ENCODE measurements at regions not wholly inside any gene's neighbourhood (a gene's known extent, or its start where the extent isn't known, plus 50 kb on each side); places are given as distances from the start of the nearest gene placed in this dataset.

DNA sequence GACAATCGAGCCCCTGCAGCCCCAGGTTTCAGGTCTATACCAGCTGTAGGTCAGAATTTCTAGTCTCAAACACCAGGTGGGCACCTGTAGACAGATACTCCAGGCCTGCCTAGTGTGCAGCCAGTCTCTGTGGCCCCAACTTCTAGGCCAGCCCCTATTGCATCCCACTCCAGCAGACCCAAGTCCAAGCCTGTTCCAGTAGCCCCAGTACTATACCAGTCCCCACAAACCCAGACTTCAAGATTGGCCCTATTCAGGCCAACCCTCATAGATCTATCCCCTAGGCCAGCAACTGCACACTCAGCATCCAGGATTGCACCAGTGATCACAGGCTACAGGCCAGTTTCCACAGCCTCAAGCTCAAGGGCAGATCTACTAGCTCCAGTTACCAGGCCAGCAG is 344.0 kb downstream of the PYDC2 start (continued):
- TF ChIP-seq, protein P1, sequence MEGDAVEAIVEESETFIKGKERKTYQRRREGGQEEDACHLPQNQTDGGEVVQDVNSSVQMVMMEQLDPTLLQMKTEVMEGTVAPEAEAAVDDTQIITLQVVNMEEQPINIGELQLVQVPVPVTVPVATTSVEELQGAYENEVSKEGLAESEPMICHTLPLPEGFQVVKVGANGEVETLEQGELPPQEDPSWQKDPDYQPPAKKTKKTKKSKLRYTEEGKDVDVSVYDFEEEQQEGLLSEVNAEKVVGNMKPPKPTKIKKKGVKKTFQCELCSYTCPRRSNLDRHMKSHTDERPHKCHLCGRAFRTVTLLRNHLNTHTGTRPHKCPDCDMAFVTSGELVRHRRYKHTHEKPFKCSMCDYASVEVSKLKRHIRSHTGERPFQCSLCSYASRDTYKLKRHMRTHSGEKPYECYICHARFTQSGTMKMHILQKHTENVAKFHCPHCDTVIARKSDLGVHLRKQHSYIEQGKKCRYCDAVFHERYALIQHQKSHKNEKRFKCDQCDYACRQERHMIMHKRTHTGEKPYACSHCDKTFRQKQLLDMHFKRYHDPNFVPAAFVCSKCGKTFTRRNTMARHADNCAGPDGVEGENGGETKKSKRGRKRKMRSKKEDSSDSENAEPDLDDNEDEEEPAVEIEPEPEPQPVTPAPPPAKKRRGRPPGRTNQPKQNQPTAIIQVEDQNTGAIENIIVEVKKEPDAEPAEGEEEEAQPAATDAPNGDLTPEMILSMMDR (IDR thresholded peaks at IDR 0.05; ENCODE audit: low read depth, low read length, missing input control) = no peak
- no peak for TF ChIP-seq HNF4A (conservative IDR thresholded peaks at IDR 0.05)

DNA sequence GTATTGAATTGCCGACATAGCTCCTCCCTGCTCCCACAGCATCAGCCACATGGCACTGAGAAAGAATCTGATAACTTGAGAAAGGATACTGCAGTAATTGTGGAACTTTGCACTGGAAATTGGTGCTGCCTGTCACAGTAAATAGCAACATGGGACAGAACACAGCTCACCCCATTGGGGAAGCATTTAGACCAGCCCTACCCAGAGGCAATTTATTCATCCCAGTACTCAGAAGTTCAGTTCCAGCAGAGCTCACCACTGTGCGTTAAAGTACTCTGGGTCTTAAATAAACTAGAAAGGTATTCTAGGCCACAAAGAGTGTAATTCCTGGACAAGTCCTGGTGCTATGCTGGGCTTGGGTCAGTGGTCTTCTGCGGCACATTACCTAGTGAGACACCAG is 347.1 kb downstream of the PYDC2 start:
- Histone ChIP-seq H3K4me1 (ENCODE audit: control insufficient read depth in 4 of 4, insufficient read depth in 4 of 4, low read length in 3 of 4) (peaks cover 0 to 4% (median 0%) of the 10 kb centered on the region in 4 donors), H3K4me3 (ENCODE audit: low read depth in 1 of 3, low read length in 3 of 3) (no peak overlapping the region), H3K9me3 (ENCODE audit: control insufficient read depth in 4 of 4, low read length in 3 of 4) (peaks cover 0 to 2% (median 0%) of the 10 kb centered on the region in 4 donors), H3K27ac (ENCODE audit: low read depth in 1 of 2, low read length in 2 of 2) (no peak overlapping the region), H3K27me3 (ENCODE audit: control insufficient read depth in 4 of 4, insufficient read depth in 4 of 4, low read length in 3 of 4) (no peaks in the 10 kb centered on the region), H3K9ac (ENCODE audit: low read depth in 1 of 2, low read length in 2 of 2) (no peak overlapping the region), H3K36me3 (ENCODE audit: control insufficient read depth in 4 of 4, insufficient read depth in 3 of 4, low read depth in 1 of 4, low read length in 3 of 4) (no peaks in the 10 kb centered on the region)
- no peak for DNase-seq (ENCODE audit: low spot score)
- TF ChIP-seq RAD21 (IDR thresholded peaks at IDR 0.05) (no peak), HNF4G (IDR thresholded peaks at IDR 0.05) (no peak), TAF1 (conservative IDR thresholded peaks at IDR 0.05) (no peak), SP1 (IDR thresholded peaks at IDR 0.05) (no peak), ZBTB33 (IDR thresholded peaks at IDR 0.05) (no peak), JUND (IDR thresholded peaks at IDR 0.05) (no peak), YY1 (IDR thresholded peaks at IDR 0.05) (no peak), RXRA (IDR thresholded peaks at IDR 0.05) (no peak), NR2F2 (IDR thresholded peaks at IDR 0.05) (no peak), GABPA (IDR thresholded peaks at IDR 0.05 in 1 of 2, conservative IDR thresholded peaks at IDR 0.05 in 1 of 2) (no peak), FOXA2 (IDR thresholded peaks at IDR 0.05) (no peak), FOXA1 (IDR thresholded peaks at IDR 0.05) (no peak), REST (IDR thresholded peaks at IDR 0.05) (no peak), HNF4A (conservative IDR thresholded peaks at IDR 0.05) (no peak)
- TF ChIP-seq, protein P1 (IDR thresholded peaks at IDR 0.05; ENCODE audit: low read depth, low read length, missing input control) = no peak
- TF ChIP-seq, protein P2, sequence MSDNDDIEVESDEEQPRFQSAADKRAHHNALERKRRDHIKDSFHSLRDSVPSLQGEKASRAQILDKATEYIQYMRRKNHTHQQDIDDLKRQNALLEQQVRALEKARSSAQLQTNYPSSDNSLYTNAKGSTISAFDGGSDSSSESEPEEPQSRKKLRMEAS (IDR thresholded peaks at IDR 0.05) = no peak
- 95% methylated on average over 3 of the region's 3 CpGs for WGBS

All from liver (tissue), 8 donors.